HL-60/S4 (cell line): ENCODE measurements at regions not wholly inside any gene's neighbourhood (a gene's known extent, or its start where the extent isn't known, plus 50 kb on each side); places are given as distances from the start of the nearest gene placed in this dataset.

Source experiments
- in situ Hi-C: fragments of 300-500 bp; cut with MboI; formaldehyde crosslinking; loops from 2 replicates; pipeline ENCODE4 v1.14.3; 2022; ENCODE audit warnings: low sequenced_read_pairs

- in situ Hi-C loops = no loop called here
Measured at GRCh38 chr2:196478588-196478987, 160.9 kb upstream of the CCDC150 start.

GRCh38 chr2:196479350-196479749 is 160.2 kb upstream of the CCDC150 start:
- in situ Hi-C loops = no loop called here

- in situ Hi-C loops = no loop called here
Measured at GRCh38 chr2:196480653-196481323, 158.7 kb upstream of the CCDC150 start.

- in situ Hi-C loops = no loop called here
Measured at GRCh38 chr2:196481324-196481697, 158.2 kb upstream of the CCDC150 start.

GRCh38 chr2:196482119-196483065 is 157.1 kb upstream of the CCDC150 start:
- in situ Hi-C loops = no loop called here

- in situ Hi-C loops = no loop called here
Measured at GRCh38 chr2:196486146-196486545, 153.4 kb upstream of the CCDC150 start.

- in situ Hi-C loops = no loop called here
Measured at GRCh38 chr2:196487417-196487816, 152.1 kb upstream of the CCDC150 start.

GRCh38 chr2:196489371-196489770 is 150.1 kb upstream of the CCDC150 start:
- in situ Hi-C loops = no loop called here

GRCh38 chr2:196492946-196493345 is 146.6 kb upstream of the CCDC150 start:
- in situ Hi-C loops = no loop called here

GRCh38 chr2:196498962-196499361 is 140.6 kb upstream of the CCDC150 start:
- in situ Hi-C loops = no loop called here

GRCh38 chr2:196499686-196500085 is 139.8 kb upstream of the CCDC150 start:
- in situ Hi-C loops = no loop called here

GRCh38 chr2:196500686-196501431 is 138.7 kb upstream of the CCDC150 start:
- in situ Hi-C loops = no loop called here

- in situ Hi-C loops = no loop called here
Measured at GRCh38 chr2:196501836-196502235, 137.7 kb upstream of the CCDC150 start.

GRCh38 chr2:196502386-196502785 is 137.1 kb upstream of the CCDC150 start:
- in situ Hi-C loops = no loop called here

GRCh38 chr2:196503398-196503797 is 136.1 kb upstream of the CCDC150 start:
- in situ Hi-C loops = no loop called here

GRCh38 chr2:196504788-196505187 is 134.7 kb upstream of the CCDC150 start:
- in situ Hi-C loops = no loop called here

GRCh38 chr2:196510246-196510645 is 129.3 kb upstream of the CCDC150 start:
- in situ Hi-C loops = no loop called here

GRCh38 chr2:196511258-196512168 is 128.0 kb upstream of the CCDC150 start:
- in situ Hi-C loops = no loop called here

GRCh38 chr2:196513796-196514526 is 125.6 kb upstream of the CCDC150 start:
- in situ Hi-C loops = no loop called here

- in situ Hi-C loops = no loop called here
Measured at GRCh38 chr2:196514641-196515040, 124.9 kb upstream of the CCDC150 start.
